Adrenal gland (tissue), 9 donors: ENCODE measurements at regions not wholly inside any gene's neighbourhood (a gene's known extent, or its start where the extent isn't known, plus 50 kb on each side); places are given as distances from the start of the nearest gene placed in this dataset.
A peak's percentile ranks its signal among the peaks of the same experiment; 100 is the strongest.

Experiments used
- DNase-seq, 7 donors: peaks; one replicate each; pipeline ENCODE4 v3.0.0-alpha.2; 2019 to 2020
- H3K27ac ChIP-seq, 5 donors: fragments of 200-600 bp; sonication (generic) in 4 of 5; 1 replicate in 3 of 5; 2 replicates in 2 of 5; pipeline versions ENCODE4 v1.5.1 to v1.8.0; 2016 to 2020; ENCODE audit warnings: mild to moderate bottlenecking in 1 of 5
- H3K27me3 ChIP-seq: fragments of 200-600 bp; 2 replicates; pipeline ENCODE4 v1.8.0; 2021
- H3K36me3 ChIP-seq, 2 donors: fragments of 200-600 bp; replicated peaks in 1 of 2; 1 replicate in 1 of 2; 2 replicates in 1 of 2; pipeline versions ENCODE4 v1.5.1 to v1.8.0; 2018 to 2022
- H3K4me1 ChIP-seq, 2 donors: fragments of 200-600 bp; replicated peaks in 1 of 2; 1 replicate in 1 of 2; 2 replicates in 1 of 2; pipeline versions ENCODE4 v1.5.1 to v1.8.0; 2018 to 2021
- H3K4me3 ChIP-seq, 4 donors: fragments of 200-600 bp; sonication (generic) in 3 of 4; one replicate each; pipeline ENCODE4 v1.5.1; 2016 to 2018
- H3K9me3 ChIP-seq, 3 donors: fragments of 200-600 bp; sonication (generic) in 1 of 3; replicated peaks in 1 of 3; 1 replicate in 2 of 3; 2 replicates in 1 of 3; pipeline versions ENCODE4 v1.5.1 to v1.8.0; 2016 to 2021
- CTCF ChIP-seq, 6 experiments: fragments of 450-650 bp in 4 of 6; fragments of 200-600 bp in 2 of 6; sonication (generic) in 1 of 6; IDR thresholded peaks; 1 replicate in 5 of 6; 2 replicates in 1 of 6; pipeline versions ENCODE4 v1.5.1 to v1.8.0; 2016 to 2021; ENCODE audit warnings: antibody characterized with exemption in 6 of 6, mild to moderate bottlenecking in 2 of 6, moderate library complexity in 1 of 6
- POLR2A ChIP-seq, 2 donors: fragments of 450-650 bp; IDR thresholded peaks; one replicate each; pipeline ENCODE4 v1.6.1; 2017; ENCODE audit warnings: antibody characterized with exemption in 2 of 2, mild to moderate bottlenecking in 2 of 2, moderate library complexity in 1 of 2
- WGBS, 4 donors: extraction: QIAGEN DNeasy Blood & Tissue Kit in 2 of 4; methylation state at CpG; one replicate each; pipeline versions ENCODE4 v1.1.5 to v1.1.7; 2013 to 2017; 5-methylcytosine and 5-hydroxymethylcytosine counted together
- intact Hi-C, 2 donors: fragments of 100-400 bp; cut with DNase I; formaldehyde crosslinking; loops; one replicate each; pipeline versions ENCODE4 v1.14.1 to v1.15.0; 2022 to 2023
- donor health status: healthy with polysubstance abuse.
- donor health status: Bipolar disorder and iron deficiency.
- donor health status: DM: yes; HTN: yes; CAD: no.
- donor health status: DM: no; HTN: no; CAD: no.
- donor health status: DM: no; HTN: no; CAD: no.

- Histone ChIP-seq H3K27me3 (no peaks in the 10 kb centered on the region), H3K4me3 (no peak overlapping the region), H3K4me1 (no peaks in the 10 kb centered on the region), H3K9me3 (no peaks in the 10 kb centered on the region), H3K36me3 (no peaks in the 10 kb centered on the region), H3K27ac (peak overlapping the region in 2 of 5 donors; percentile 34 to 69)
- DNase-seq = peak in 2 of 7 donors; percentile 3 to 45
- WGBS, 4 donors = 73 to 78% (median 76%) methylated on average over 7 of the region's 7 CpGs
- TF ChIP-seq CTCF (IDR thresholded peaks at IDR 0.05) = no peak
- TF ChIP-seq POLR2A (IDR thresholded peaks at IDR 0.05) = no peak
- intact Hi-C loops = no loop called here
Measured at GRCh38 chr2:46831051-46831868, 84.3 kb downstream of the MCFD2 start.

GRCh38 chr2:46829231-46829995 lies 86.2 kb downstream of the MCFD2 start:
- no peaks in the 10 kb centered on the region for H3K36me3 ChIP-seq
- intact Hi-C loops = no loop called here
- 85 to 92% (median 89%) methylated on average over 8 to 12 of the region's 12 CpGs for WGBS, 4 donors
- H3K9me3 ChIP-seq = no peaks in the 10 kb centered on the region
- TF ChIP-seq CTCF (IDR thresholded peaks at IDR 0.05) (no peak), POLR2A (IDR thresholded peaks at IDR 0.05) (no peak)
- H3K27me3 ChIP-seq = no peaks in the 10 kb centered on the region
- DNase-seq = peak in 1 of 7 donors; percentile 46
- H3K4me3 ChIP-seq = no peak overlapping the region
- H3K4me1 ChIP-seq = no peaks in the 10 kb centered on the region
- peak overlapping the region in 1 of 5 donors; percentile 69 for H3K27ac ChIP-seq

- H3K27me3 ChIP-seq = no peaks in the 10 kb centered on the region
- no peak overlapping the region for H3K4me3 ChIP-seq
- H3K9me3 ChIP-seq = no peaks in the 10 kb centered on the region
- no peaks in the 10 kb centered on the region for H3K4me1 ChIP-seq
- DNase-seq = peak in 1 of 7 donors; percentile 36
- intact Hi-C loops = no loop called here
- H3K27ac ChIP-seq = no peak overlapping the region
- TF ChIP-seq CTCF (IDR thresholded peaks at IDR 0.05) (no peak), POLR2A (IDR thresholded peaks at IDR 0.05) (no peak)
- WGBS, 4 donors = 92 to 95% (median 94%) methylated on average over 1 to 2 of the region's 2 CpGs
- H3K36me3 ChIP-seq = no peaks in the 10 kb centered on the region
Measured at GRCh38 chr2:46828491-46829230, 86.9 kb downstream of the MCFD2 start.

- WGBS, 4 donors = 94 to 100% (median 97%) methylated on average over 3 of the region's 3 CpGs
- DNase-seq = peak in 1 of 7 donors; percentile 3
- Histone ChIP-seq H3K4me3 (no peak overlapping the region), H3K27me3 (no peaks in the 10 kb centered on the region), H3K4me1 (no peaks in the 10 kb centered on the region), H3K9me3 (no peaks in the 10 kb centered on the region), H3K36me3 (no peaks in the 10 kb centered on the region), H3K27ac (no peak overlapping the region)
- no peak for TF ChIP-seq POLR2A (IDR thresholded peaks at IDR 0.05)
- no peak for TF ChIP-seq CTCF (IDR thresholded peaks at IDR 0.05)
- intact Hi-C loops = no loop called here
Measured at GRCh38 chr2:46828135-46828438, 87.5 kb downstream of the MCFD2 start.
